Osteoblast (primary cell): ENCODE measurements at regions not wholly inside any gene's neighbourhood (a gene's known extent, or its start where the extent isn't known, plus 50 kb on each side); places are given as distances from the start of the nearest gene placed in this dataset.

Source experiments
- DNase-seq: peaks from one replicate; pipeline ENCODE4 v3.0.0; 2011; ENCODE audit warnings: low spot score, mixed read lengths; ENCODE audit not compliant: insufficient read length; ENCODE audit errors: missing footprints
- H2AFZ ChIP-seq: 2 replicates; pipeline ENCODE4 v1.6.0; 2011; ENCODE audit warnings: mild to moderate bottlenecking, low read length
- H3K27ac ChIP-seq: 2 replicates; pipeline ENCODE4 v1.5.1; 2011; ENCODE audit warnings: mild to moderate bottlenecking, low read depth, low read length, moderate library complexity
- H3K27me3 ChIP-seq: 2 replicates; pipeline ENCODE4 v1.6.0; 2012; ENCODE audit warnings: mild to moderate bottlenecking, control low read depth, inconsistent platforms, low read length, moderate library complexity; ENCODE audit not compliant: insufficient read depth
- H3K36me3 ChIP-seq: 2 replicates; pipeline ENCODE4 v1.5.1; 2011; ENCODE audit warnings: mild to moderate bottlenecking, low read length, control low read depth, moderate library complexity; ENCODE audit not compliant: insufficient read depth
- H3K4me1 ChIP-seq: 2 replicates; pipeline ENCODE4 v1.5.1; 2011; ENCODE audit warnings: mild to moderate bottlenecking, low read length, control low read depth, moderate library complexity; ENCODE audit not compliant: insufficient read depth
- H3K4me2 ChIP-seq: 2 replicates; pipeline ENCODE4 v1.6.0; 2011; ENCODE audit warnings: mild to moderate bottlenecking, low read length; ENCODE audit not compliant: insufficient read depth
- H3K4me3 ChIP-seq: fragments of 200-600 bp; sonication (generic); 3 replicates; pipeline ENCODE4 v1.5.1; 2012; ENCODE audit warnings: mild to moderate bottlenecking, low read length, inconsistent platforms; ENCODE audit not compliant: insufficient read depth
- H3K79me2 ChIP-seq: 2 replicates; pipeline ENCODE4 v1.6.0; 2012; ENCODE audit warnings: mild to moderate bottlenecking, low read length, control low read depth, inconsistent platforms; ENCODE audit not compliant: insufficient read depth
- H3K9me3 ChIP-seq: 2 replicates; pipeline ENCODE4 v1.5.1; 2011; ENCODE audit warnings: low read depth, low read length, control low read depth
- H4K20me1 ChIP-seq: 2 replicates; pipeline ENCODE4 v1.6.0; 2012; ENCODE audit warnings: mild to moderate bottlenecking, low read length, control low read depth; ENCODE audit not compliant: insufficient read depth
- CTCF ChIP-seq: IDR thresholded peaks from 2 replicates; pipeline ENCODE4 v1.5.1; 2011; ENCODE audit warnings: mild to moderate bottlenecking, low read depth, low read length, moderate library complexity; ENCODE audit errors: extremely low read depth

- DNase-seq: no peak
- Histone ChIP-seq H3K9me3 (no peaks in the 10 kb centered on the region), H3K4me2 (no peak overlapping the region), H2AFZ (no peak overlapping the region), H3K79me2 (no peaks in the 10 kb centered on the region), H3K27ac (no peak overlapping the region), H3K36me3 (no peaks in the 10 kb centered on the region), H4K20me1 (no peaks in the 10 kb centered on the region), H3K4me3 (no peak overlapping the region), H3K4me1 (no peaks in the 10 kb centered on the region), H3K27me3 (no peaks in the 10 kb centered on the region)
- TF ChIP-seq CTCF: no peak
These were observed 160.9 kb upstream of the DMAC1 start for GRCh38 chr9:7960320-7961050.

- H3K27ac ChIP-seq: no peak overlapping the region
- H4K20me1 ChIP-seq: no peaks in the 10 kb centered on the region
These were observed 158.2 kb upstream of the DMAC1 start for GRCh38 chr9:7957803-7958202.

GRCh38 chr9:7947577-7947976 lies 148.0 kb upstream of the DMAC1 start:
- no peak overlapping the region for H3K4me3 ChIP-seq
- H3K36me3 ChIP-seq: no peaks in the 10 kb centered on the region
- TF ChIP-seq CTCF: no peak
- no peaks in the 10 kb centered on the region for H4K20me1 ChIP-seq
- no peaks in the 10 kb centered on the region for H3K27me3 ChIP-seq
- no peak for DNase-seq
- no peak overlapping the region for H3K27ac ChIP-seq
- H2AFZ ChIP-seq: no peak overlapping the region
- H3K9me3 ChIP-seq: no peaks in the 10 kb centered on the region
- no peak overlapping the region for H3K4me2 ChIP-seq
- no peaks in the 10 kb centered on the region for H3K79me2 ChIP-seq
- H3K4me1 ChIP-seq: no peaks in the 10 kb centered on the region

More at GRCh38 chr9:7957803-7958202, 158.2 kb upstream of the DMAC1 start:
- Histone ChIP-seq H3K9me3 (no peaks in the 10 kb centered on the region), H3K79me2 (no peaks in the 10 kb centered on the region), H2AFZ (no peak overlapping the region), H3K4me2 (no peak overlapping the region), H3K4me3 (no peak overlapping the region), H3K4me1 (no peaks in the 10 kb centered on the region), H3K27me3 (no peaks in the 10 kb centered on the region), H3K36me3 (no peaks in the 10 kb centered on the region)
- TF ChIP-seq CTCF: no peak
- no peak for DNase-seq

GRCh38 chr9:7946458-7946857 lies 146.9 kb upstream of the DMAC1 start:
- H3K27me3 ChIP-seq: no peaks in the 10 kb centered on the region
- no peaks in the 10 kb centered on the region for H3K9me3 ChIP-seq
- TF ChIP-seq CTCF: no peak
- H4K20me1 ChIP-seq: no peaks in the 10 kb centered on the region
- no peak for DNase-seq
- no peak overlapping the region for H3K4me3 ChIP-seq
- no peaks in the 10 kb centered on the region for H3K79me2 ChIP-seq
- H3K36me3 ChIP-seq: no peaks in the 10 kb centered on the region
- no peak overlapping the region for H3K27ac ChIP-seq
- H3K4me1 ChIP-seq: no peaks in the 10 kb centered on the region
- H3K4me2 ChIP-seq: no peak overlapping the region
- no peak overlapping the region for H2AFZ ChIP-seq
